DOHH2 (cell line): ENCODE measurements at regions not wholly inside any gene's neighbourhood (a gene's known extent, or its start where the extent isn't known, plus 50 kb on each side); places are given as distances from the start of the nearest gene placed in this dataset.

Experiments used
- H3F3A ChIP-seq: fragments of 200-600 bp; sonication (generic), shearing (Covaris generic); 2 replicates; pipeline ENCODE4 v1.6.0; 2016; ENCODE audit warnings: antibody characterized with exemption, mild to moderate bottlenecking; ENCODE audit not compliant: control insufficient read depth, insufficient read depth
- H3K27ac ChIP-seq: fragments of 200-600 bp; sonication (generic); 2 replicates; pipeline ENCODE4 v1.5.1; 2014; ENCODE audit warnings: low read depth, mild to moderate bottlenecking, low read length, moderate library complexity
- H3K27me3 ChIP-seq: fragments of 200-600 bp; sonication (generic); 2 replicates; pipeline ENCODE4 v1.6.1; 2014; ENCODE audit warnings: mild to moderate bottlenecking, low read length, mixed read lengths; ENCODE audit not compliant: control insufficient read depth
- H3K36me3 ChIP-seq: fragments of 200-600 bp; sonication (generic); 2 replicates; pipeline ENCODE4 v1.6.1; 2014; ENCODE audit warnings: mild to moderate bottlenecking, low read length, moderate library complexity, mixed read lengths; ENCODE audit not compliant: control insufficient read depth
- H3K4me1 ChIP-seq: fragments of 200-600 bp; sonication (generic); 2 replicates; pipeline ENCODE4 v1.6.1; 2014; ENCODE audit warnings: mild to moderate bottlenecking, low read length, mixed read lengths; ENCODE audit not compliant: control insufficient read depth
- H3K4me2 ChIP-seq: fragments of 200-600 bp; sonication (generic); 2 replicates; pipeline ENCODE4 v1.6.0; 2014; ENCODE audit warnings: mild to moderate bottlenecking, low read length, moderate library complexity
- H3K4me3 ChIP-seq: fragments of 200-600 bp; sonication (generic); 2 replicates; pipeline ENCODE4 v1.5.1; 2014; ENCODE audit warnings: mild to moderate bottlenecking, low read length, mixed read lengths
- H3K79me2 ChIP-seq: fragments of 200-600 bp; sonication (generic); 2 replicates; pipeline ENCODE4 v1.6.1; 2014; ENCODE audit warnings: mild to moderate bottlenecking, low read length, mixed read lengths; ENCODE audit not compliant: control insufficient read depth
- H3K9me2 ChIP-seq: fragments of 200-600 bp; sonication (generic); replicated peaks from 2 replicates; pipeline ENCODE4 v1.6.1; 2014; ENCODE audit warnings: mild to moderate bottlenecking, low read length, mixed read lengths; ENCODE audit not compliant: control insufficient read depth
- H3K9me3 ChIP-seq: fragments of 200-600 bp; sonication (generic); 2 replicates; pipeline ENCODE4 v1.6.1; 2014; ENCODE audit warnings: antibody characterized with exemption, low read length, mixed read lengths; ENCODE audit not compliant: control insufficient read depth, insufficient read depth
- H4K20me1 ChIP-seq: fragments of 200-600 bp; sonication (generic); 2 replicates; pipeline ENCODE4 v1.6.0; 2014; ENCODE audit warnings: low read depth, mild to moderate bottlenecking, antibody characterized with exemption, low read length, moderate library complexity; ENCODE audit not compliant: control insufficient read depth, insufficient read depth
- EZH2phosphoT487 ChIP-seq: fragments of 200-600 bp; sonication (generic); IDR thresholded peaks from 2 replicates; pipeline ENCODE4 v1.6.1; 2017; ENCODE audit warnings: borderline replicate concordance, mild to moderate bottlenecking, antibody characterized with exemption, low read length, moderate library complexity, mixed read lengths
- TF ChIP-seq, protein P1 (sequence below): fragments of 200-600 bp; sonication (generic); IDR thresholded peaks from one replicate; pipeline ENCODE4 v1.5.1; 2014; ENCODE audit warnings: antibody characterized with exemption, mild to moderate bottlenecking, low read depth, low read length; ENCODE audit not compliant: poor library complexity, severe bottlenecking

GRCh38 chr5:4642525-4642924 lies 497.6 kb upstream of the ADAMTS16 start:
- no peak overlapping the region for H3K27ac ChIP-seq

DNA sequence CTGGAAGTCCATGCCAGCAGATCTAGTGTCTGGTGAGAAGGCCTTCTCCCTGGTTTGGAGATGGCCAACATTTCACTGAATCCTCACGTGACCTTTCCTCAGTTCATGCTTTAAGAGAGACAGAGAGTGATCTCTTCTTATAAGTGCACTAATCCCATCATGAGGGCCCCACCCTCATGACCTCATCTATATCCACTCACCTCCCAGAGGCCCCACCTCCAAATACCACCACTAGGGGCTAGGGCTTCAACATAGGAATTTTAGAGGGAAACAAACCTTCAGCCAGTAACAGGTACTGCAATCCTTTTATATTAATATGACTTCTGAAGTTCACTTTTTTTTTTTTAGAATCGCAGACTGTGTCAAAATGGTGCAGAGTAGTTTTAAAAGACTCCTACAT lies 496.9 kb upstream of the ADAMTS16 start:
- Histone ChIP-seq H3K9me2 (no peaks in the 10 kb centered on the region), H3K4me2 (no peak overlapping the region), H3K9me3 (peaks cover 3% of the 10 kb centered on the region; the same call in 1 of the 2 replicates), H3K36me3 (no peaks in the 10 kb centered on the region), H3K27me3 (no peaks in the 10 kb centered on the region), H3K4me3 (no peak overlapping the region), H3K4me1 (no peaks in the 10 kb centered on the region), H3K27ac (no peak overlapping the region), H4K20me1 (no peaks in the 10 kb centered on the region), H3K79me2 (no peaks in the 10 kb centered on the region), H3F3A (no peaks in the 10 kb centered on the region)
- TF ChIP-seq, protein P1, sequence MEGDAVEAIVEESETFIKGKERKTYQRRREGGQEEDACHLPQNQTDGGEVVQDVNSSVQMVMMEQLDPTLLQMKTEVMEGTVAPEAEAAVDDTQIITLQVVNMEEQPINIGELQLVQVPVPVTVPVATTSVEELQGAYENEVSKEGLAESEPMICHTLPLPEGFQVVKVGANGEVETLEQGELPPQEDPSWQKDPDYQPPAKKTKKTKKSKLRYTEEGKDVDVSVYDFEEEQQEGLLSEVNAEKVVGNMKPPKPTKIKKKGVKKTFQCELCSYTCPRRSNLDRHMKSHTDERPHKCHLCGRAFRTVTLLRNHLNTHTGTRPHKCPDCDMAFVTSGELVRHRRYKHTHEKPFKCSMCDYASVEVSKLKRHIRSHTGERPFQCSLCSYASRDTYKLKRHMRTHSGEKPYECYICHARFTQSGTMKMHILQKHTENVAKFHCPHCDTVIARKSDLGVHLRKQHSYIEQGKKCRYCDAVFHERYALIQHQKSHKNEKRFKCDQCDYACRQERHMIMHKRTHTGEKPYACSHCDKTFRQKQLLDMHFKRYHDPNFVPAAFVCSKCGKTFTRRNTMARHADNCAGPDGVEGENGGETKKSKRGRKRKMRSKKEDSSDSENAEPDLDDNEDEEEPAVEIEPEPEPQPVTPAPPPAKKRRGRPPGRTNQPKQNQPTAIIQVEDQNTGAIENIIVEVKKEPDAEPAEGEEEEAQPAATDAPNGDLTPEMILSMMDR: no peak
- no peak for TF ChIP-seq EZH2phosphoT487

More at GRCh38 chr5:4642525-4642924, 497.6 kb upstream of the ADAMTS16 start:
- Histone ChIP-seq H3K9me2 (no peaks in the 10 kb centered on the region), H3K27me3 (no peaks in the 10 kb centered on the region), H3K79me2 (no peaks in the 10 kb centered on the region), H3K4me1 (no peaks in the 10 kb centered on the region), H3K36me3 (no peaks in the 10 kb centered on the region), H4K20me1 (no peaks in the 10 kb centered on the region), H3K4me3 (no peak overlapping the region), H3K4me2 (no peak overlapping the region), H3K9me3 (peaks cover 3% of the 10 kb centered on the region; the same call in 1 of the 2 replicates), H3F3A (no peaks in the 10 kb centered on the region)
- TF ChIP-seq EZH2phosphoT487: no peak
- TF ChIP-seq, protein P1: no peak

DNA sequence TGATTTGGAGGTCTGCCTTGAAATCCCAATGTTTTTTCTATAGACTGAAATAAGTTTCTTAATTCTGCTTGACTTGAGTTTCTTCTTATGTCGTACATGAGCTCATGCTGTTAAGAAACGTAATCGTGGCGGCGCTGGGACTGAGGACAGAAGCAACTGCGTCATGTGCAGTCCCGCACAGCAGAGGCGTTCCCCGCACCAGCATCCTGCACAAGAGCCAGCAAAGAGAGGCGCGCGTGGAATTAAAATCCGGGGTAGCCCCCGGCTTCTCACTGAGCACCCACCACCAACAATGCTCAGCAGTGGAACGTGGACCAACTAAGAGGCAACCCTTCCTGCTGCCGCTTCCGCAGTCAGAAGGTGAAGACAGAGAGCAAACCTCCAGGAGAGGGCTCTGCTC lies 496.2 kb upstream of the ADAMTS16 start:
- Histone ChIP-seq H3K9me2 (no peaks in the 10 kb centered on the region), H3K4me2 (no peak overlapping the region), H4K20me1 (no peaks in the 10 kb centered on the region), H3K27ac (no peak overlapping the region), H3K4me1 (no peaks in the 10 kb centered on the region), H3K79me2 (no peaks in the 10 kb centered on the region), H3K27me3 (no peaks in the 10 kb centered on the region), H3K9me3 (peaks cover 5% of the 10 kb centered on the region; the same call in 1 of the 2 replicates), H3F3A (no peaks in the 10 kb centered on the region), H3K36me3 (no peaks in the 10 kb centered on the region), H3K4me3 (no peak overlapping the region)
- TF ChIP-seq EZH2phosphoT487: no peak
- TF ChIP-seq, protein P1: no peak
